NB4 (cell line): ENCODE measurements at regions not wholly inside any gene's neighbourhood (a gene's known extent, or its start where the extent isn't known, plus 50 kb on each side); places are given as distances from the start of the nearest gene placed in this dataset.

Source experiments
- CTCF ChIP-seq: IDR thresholded peaks from one replicate; pipeline ENCODE4 v1.5.1; 2012; ENCODE audit warnings: low read depth, low read length
- MAX ChIP-seq: IDR thresholded peaks from 2 replicates; pipeline ENCODE4 v1.6.1; 2011; ENCODE audit warnings: low read depth, low read length
- MYC ChIP-seq: IDR thresholded peaks from 2 replicates; pipeline ENCODE4 v1.6.1; 2011; ENCODE audit warnings: low read depth, low read length
- POLR2A ChIP-seq: IDR thresholded peaks from 2 replicates; pipeline ENCODE4 v1.6.1; 2011; ENCODE audit warnings: mild to moderate bottlenecking; ENCODE audit not compliant: insufficient read length; ENCODE audit errors: extremely low read depth

GRCh38 chr4:133694416-133694815, 507.2 kb downstream of the PABPC4L start:
- TF ChIP-seq MAX (no peak), CTCF (no peak), POLR2A (no peak), MYC (no peak)
